ENCODE measurements at regions not wholly inside any gene's neighbourhood (a gene's known extent, or its start where the extent isn't known, plus 50 kb on each side); places are given as distances from the start of the nearest gene placed in this dataset.

DNA sequence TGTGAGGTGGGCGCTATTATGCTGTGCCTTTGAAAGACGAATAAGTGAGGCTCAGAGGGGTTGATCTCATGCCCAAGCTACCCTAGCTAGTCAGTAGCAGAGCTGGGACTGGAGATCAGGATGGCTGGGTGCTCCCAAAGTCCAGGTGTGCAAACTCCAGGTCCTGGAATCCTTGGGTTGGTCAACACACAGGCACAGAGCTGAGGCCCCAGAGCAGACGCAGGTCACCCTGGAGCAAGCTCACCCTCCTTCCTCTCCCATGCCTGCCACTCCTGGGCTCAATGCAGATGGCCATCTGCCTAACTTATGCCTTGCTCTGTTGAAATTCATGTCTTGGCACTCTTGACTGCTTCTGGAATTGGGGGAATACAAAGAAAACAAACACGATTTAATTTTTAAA lies 587.2 kb downstream of the PTPRU start:
- TF ChIP-seq POLR2A (IDR thresholded peaks at IDR 0.05; ENCODE audit: low read length): no peak
- no peak for TF ChIP-seq GATA1 (IDR thresholded peaks at IDR 0.05; ENCODE audit: low read depth, low read length)

Data from erythroblast (primary cell).